HK-2 (cell line): ENCODE measurements at regions not wholly inside any gene's neighbourhood (a gene's known extent, or its start where the extent isn't known, plus 50 kb on each side); places are given as distances from the start of the nearest gene placed in this dataset.

Experiments
- DNase-seq: peaks from one replicate; pipeline ENCODE4 v3.0.0-alpha.2; 2018; ENCODE audit not compliant: unreplicated experiment

GRCh38 chr22:26892166-26893041 lies 235.0 kb downstream of the MIAT start:
- no peak for DNase-seq

GRCh38 chr22:26893173-26894110 lies 236.1 kb downstream of the MIAT start:
- no peak for DNase-seq

DNA sequence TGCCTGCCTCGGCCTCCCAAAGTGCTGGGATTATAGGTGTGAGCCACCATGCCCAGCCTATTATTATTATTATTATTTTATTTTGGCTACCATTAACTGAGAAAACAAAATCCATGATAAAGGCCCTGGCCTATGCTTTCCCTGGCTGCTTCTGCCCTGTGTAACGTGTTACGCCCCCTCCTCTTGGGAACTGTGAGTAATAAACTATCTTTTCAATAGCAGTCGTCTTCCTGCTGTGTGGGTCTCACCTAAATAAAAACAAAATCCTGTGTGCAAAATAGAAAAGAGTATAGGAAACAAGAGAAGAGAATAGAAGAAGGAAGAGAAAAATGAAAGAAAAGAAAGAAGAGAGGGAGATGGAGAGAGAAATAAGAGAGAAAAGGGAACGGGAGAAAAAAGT lies 237.0 kb downstream of the MIAT start:
- DNase-seq: no peak

GRCh38 chr22:26894766-26895485 lies 237.5 kb downstream of the MIAT start:
- DNase-seq: peak; percentile 44

GRCh38 chr22:26897384-26897783 lies 240.0 kb downstream of the MIAT start:
- no peak for DNase-seq

DNA sequence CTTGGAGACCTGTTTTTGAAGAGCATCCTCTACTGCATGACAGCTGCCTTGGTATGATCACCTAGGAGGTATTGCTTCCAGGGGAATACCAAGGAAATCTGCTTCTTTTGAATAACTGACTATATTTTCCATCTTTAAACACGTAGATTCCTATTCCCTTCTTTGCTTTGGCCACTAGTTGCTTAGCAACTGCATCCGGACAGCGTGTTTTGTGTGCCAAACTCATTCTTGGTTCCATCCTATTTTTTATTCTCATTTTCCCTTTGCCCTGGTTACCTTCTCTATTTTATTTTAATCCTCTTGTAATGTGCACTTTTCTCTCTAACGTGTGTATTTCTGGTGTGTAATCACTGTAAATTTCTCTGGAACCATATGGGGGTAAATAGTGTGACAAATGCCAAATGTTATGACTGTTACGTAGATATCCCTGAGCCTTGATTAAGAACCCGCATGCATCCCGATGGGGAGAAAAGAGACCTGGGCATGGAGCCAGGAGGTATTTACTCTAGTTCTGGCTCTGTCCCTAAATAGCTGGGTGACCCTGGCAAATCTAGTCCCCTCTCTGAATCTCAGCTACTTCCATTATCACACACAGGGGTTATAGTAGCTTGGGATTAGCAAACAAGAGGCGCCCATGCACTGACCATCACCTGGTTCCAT lies 241.7 kb downstream of the MIAT start:
- no peak for DNase-seq

DNA sequence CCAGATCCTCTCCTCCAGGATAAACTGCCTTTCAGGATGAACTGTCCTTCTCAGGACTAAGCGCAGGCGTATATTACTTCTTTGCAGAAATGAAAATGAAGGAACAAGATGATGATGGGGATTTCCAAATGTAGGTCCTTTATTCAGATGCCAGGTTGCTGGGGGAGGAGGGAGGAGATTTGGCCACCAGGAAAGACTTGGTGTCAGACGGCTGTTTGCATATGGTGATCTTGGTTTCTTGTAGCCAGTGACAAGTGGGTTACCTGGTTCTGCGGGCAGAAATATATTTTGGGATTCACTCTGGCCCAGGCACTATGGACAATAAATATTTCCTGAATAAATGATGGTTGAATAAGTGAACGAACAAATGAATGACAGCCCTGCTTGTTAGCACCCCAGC lies 243.4 kb downstream of the MIAT start:
- DNase-seq: no peak

DNA sequence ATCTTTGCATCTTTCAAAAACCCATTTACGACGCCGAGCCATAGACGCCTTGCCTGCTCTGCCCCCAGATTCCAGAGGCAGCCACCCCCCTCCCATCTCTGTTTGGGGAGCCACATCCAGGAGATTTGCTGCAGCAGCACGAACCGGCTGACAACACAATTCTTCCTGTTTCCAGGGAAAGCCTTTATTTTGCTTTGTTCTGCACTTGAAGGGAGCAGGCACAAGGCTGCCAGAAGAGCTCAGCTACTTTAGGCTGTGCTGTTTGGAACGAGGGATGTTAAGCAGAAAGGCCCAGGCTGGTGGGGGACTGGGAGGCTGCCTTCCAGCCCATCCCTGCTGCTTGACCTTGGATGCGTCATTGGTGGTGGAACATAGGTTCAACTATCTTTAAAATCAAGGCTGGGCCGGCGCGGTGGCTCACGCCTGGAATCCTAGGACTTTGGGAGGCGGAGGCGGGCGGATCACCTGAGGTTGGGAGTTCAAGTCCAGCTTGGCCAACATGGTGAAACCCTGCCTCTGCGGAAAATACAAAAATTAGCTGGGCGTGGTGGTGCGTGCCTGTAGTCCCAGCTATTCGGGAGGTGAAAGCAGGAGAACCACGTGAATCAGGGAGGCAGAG lies 243.9 kb downstream of the MIAT start:
- DNase-seq: no peak

DNA sequence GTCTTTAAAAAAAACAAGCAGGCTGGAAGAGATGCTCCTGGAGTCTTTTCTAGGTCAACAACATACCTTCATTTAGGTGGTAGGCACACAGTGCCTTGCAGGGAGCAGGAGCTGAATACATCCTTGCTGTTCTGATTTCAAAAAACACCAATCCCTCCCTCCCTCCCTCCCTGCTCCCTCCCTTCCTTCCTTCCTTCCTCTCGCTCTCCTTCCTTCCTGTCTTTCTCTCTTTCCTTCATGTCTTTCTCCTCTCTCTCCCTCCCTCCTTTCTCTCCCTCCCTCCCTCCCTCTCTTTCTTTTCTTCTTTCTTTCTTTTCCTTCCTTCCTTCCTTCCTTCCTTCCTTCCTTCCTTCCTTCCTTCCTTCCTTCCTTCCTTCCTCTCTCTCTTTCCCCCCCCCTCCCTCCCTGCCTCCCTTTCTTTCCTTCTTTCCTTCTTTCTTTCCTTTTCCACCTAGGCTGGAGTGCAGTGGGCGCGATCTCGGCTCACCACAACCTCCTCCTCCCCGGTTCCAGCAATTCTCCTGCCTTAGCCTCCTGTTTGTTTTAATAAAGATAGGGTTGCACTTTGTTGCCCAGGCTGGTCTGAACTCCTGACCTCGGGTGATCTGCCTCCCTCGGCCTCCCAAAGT lies 245.1 kb downstream of the MIAT start:
- no peak for DNase-seq

- no peak for DNase-seq
Measured at GRCh38 chr22:26903030-26903856, 245.9 kb downstream of the MIAT start.

DNA sequence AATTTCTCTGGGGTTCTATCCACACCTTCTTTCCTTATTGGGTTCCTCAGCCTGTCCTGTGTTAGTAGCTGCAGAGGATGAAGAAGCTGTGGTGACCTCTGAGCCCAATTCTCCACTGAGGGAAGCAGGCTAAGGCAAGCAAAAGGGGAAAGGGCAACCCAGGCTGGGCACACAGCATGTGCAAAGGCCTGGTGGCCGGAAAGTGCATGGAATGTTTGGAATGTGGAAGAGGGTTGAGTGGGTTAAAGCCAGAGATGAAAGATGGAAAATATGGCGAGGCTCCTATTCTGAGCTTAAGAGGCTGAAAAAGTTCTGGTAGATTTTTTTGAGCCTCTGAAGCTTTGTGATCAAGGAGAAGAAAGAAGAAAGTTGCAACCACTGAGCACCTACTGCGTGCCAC lies 247.1 kb downstream of the MIAT start:
- DNase-seq: no peak

- DNase-seq: no peak
Measured at GRCh38 chr22:26905076-26905475, 247.7 kb downstream of the MIAT start.

DNA sequence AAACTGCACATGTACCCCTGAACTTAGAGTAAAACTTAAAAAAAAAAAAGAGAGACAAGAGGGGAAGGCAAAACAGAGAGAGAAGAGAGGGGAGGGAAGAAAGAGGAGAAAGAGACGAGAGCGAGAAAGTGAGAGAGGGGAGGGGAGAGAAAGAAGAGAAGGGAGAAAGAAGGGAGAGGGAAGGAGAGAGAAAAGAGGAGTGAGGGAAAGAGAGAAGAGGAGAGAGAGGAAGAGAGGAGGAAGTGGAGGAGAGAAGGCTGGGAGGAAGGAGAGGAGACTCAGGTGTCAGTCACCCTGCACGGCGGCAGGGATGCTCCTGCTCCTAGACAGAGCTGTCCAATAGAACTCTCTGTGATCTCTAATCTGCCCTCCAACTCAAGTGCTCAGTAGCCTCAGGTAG lies 248.3 kb downstream of the MIAT start:
- no peak for DNase-seq

DNA sequence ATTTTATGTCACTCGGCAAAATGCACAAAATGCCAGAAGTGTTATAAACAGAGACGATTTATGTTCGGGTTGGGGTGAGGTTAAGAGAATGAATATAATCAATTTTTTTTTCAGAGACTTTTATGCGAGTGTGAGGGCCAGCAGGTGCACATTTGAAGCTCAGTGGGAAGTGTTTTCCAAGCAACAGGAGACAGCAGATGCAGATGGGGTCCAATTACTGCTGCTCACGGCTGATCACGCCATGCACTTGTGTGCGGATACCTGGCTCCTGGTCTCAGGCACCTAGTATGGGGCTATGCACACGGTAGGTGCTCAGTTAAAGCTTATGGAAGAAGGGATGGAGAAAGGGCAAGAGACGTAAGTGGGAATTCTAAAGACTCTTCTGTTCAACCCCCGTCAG lies 249.1 kb downstream of the MIAT start:
- DNase-seq: no peak

GRCh38 chr22:26907366-26907765 lies 250.0 kb downstream of the MIAT start:
- DNase-seq: no peak

DNA sequence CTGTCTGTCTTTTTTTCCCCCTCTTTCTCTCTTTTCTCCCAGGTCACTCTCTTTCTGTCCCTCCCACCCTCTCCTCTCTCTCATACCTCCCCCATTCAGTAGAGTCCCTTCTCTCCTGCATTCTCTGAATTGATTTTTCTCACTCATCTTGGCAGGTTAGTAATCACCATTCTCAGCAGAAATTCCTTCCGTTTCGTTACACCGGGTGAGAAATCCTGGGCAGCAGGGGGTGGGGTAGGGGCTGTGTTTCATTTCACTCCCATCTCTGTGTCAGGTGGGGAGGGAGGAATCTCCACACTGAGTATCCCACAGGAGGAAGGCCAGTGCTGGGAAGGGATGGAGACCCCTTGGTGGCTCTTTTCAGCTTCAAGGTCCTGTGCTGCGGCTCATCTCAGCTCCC lies 253.5 kb downstream of the MIAT start:
- DNase-seq: no peak

GRCh38 chr22:26912655-26913345 lies 255.4 kb downstream of the MIAT start:
- no peak for DNase-seq

DNA sequence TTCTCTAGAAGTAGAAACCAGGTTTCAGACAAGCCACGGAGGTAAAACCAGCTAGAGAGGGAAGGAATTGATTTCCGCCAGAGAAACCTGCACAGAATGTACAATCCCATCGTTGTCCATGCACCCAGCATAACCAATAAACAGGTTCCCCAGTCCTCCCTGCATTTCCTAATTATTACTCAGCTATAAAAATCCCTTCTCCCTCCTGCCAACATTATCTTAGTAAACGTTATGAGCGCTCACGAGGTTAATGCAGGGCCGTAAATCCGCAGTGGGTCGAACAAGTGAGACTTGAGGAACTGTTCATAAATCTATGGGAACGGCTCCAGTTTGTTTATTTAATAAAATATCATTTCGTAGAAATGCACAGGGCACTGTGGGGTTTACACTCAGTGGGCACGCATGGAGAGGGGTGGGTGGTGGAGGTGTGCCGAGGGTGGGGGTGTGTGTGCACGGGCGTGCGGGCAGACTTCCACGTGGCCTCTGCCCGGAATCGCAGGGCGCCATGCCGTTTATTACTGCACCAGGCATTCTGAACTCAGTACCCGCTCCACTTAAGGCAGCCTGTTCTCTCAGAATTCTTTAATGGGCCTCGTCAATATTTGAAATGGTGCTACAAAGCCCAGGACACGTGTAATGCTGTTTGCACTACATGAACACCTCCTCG lies 257.3 kb downstream of the MIAT start:
- no peak for DNase-seq

- no peak for DNase-seq
Measured at GRCh38 chr22:26916236-26916635, 258.8 kb downstream of the MIAT start.
